Activated B cell treated with CpG ODN at 0.5 μM for 24 hours (primary cell): ENCODE measurements at regions not wholly inside any gene's neighbourhood (a gene's known extent, or its start where the extent isn't known, plus 50 kb on each side); places are given as distances from the start of the nearest gene placed in this dataset.

Experiments used
- ATAC-seq: fragments of 200-7000 bp; cut with Tn5 transposase; one replicate; pipeline ENCODE4 v1.10.0; 2021; ENCODE audit warnings: low read depth, mild to moderate bottlenecking, moderate library complexity
- CTCF ChIA-PET: fragments of 350-600 bp; sonication (Branson Sonifier 250); formaldehyde crosslinking; loops from one replicate; lab custom pipeline; 2021; ENCODE audit warnings: antibody characterized with exemption; lab: Charles Lee
- POLR2A ChIA-PET: fragments of 350-600 bp; sonication (Branson Sonifier 250); formaldehyde crosslinking; loops from one replicate; lab custom pipeline; 2021; ENCODE audit warnings: antibody characterized with exemption; lab: Charles Lee
- DNase-seq: peaks from one replicate; pipeline ENCODE4 v3.0.0; 2022
- H3K27ac Mint-ChIP-seq: one replicate; pipeline ENCODE4 v1.8.0; 2020; ENCODE audit warnings: mixed read lengths
- H3K27me3 Mint-ChIP-seq: one replicate; pipeline ENCODE4 v1.8.0; 2021; ENCODE audit warnings: mixed read lengths
- H3K36me3 Mint-ChIP-seq: one replicate; pipeline ENCODE4 v1.8.0; 2021; ENCODE audit warnings: low read depth, mixed read lengths
- H3K4me1 Mint-ChIP-seq: one replicate; pipeline ENCODE4 v1.8.0; 2021; ENCODE audit warnings: mixed read lengths
- H3K4me3 Mint-ChIP-seq: one replicate; pipeline ENCODE4 v1.8.0; 2020; ENCODE audit warnings: mild to moderate bottlenecking, mixed read lengths
- H3K9me3 Mint-ChIP-seq: one replicate; pipeline ENCODE4 v1.8.0; 2020; ENCODE audit warnings: mixed read lengths
- CTCF ChIP-seq: fragments of 200-600 bp; IDR thresholded peaks from one replicate; pipeline ENCODE4 v1.8.0; 2022; ENCODE audit warnings: antibody characterized with exemption, mild to moderate bottlenecking
- intact Hi-C: fragments of 100-400 bp; cut with micrococcal nuclease; formaldehyde crosslinking; loops from one replicate; pipeline ENCODE4 v1.15.1; 2024

GRCh38 chr22:47324435-47324990 lies 562.1 kb downstream of the TBC1D22A start:
- H3K27me3 Mint-ChIP-seq = no peaks in the 10 kb centered on the region
- H3K4me1 Mint-ChIP-seq = no peaks in the 10 kb centered on the region
- peaks cover 3% of the 10 kb centered on the region for H3K9me3 Mint-ChIP-seq
- no peak for DNase-seq
- TF ChIP-seq CTCF = no peak
- no peak overlapping the region for H3K4me3 Mint-ChIP-seq
- H3K27ac Mint-ChIP-seq = no peak overlapping the region
- no peaks in the 10 kb centered on the region for H3K36me3 Mint-ChIP-seq
- ATAC-seq = no peak
- intact Hi-C loops = no loop called here
- ChIA-PET CTCF (no interaction called here), POLR2A (no interaction called here)

DNA sequence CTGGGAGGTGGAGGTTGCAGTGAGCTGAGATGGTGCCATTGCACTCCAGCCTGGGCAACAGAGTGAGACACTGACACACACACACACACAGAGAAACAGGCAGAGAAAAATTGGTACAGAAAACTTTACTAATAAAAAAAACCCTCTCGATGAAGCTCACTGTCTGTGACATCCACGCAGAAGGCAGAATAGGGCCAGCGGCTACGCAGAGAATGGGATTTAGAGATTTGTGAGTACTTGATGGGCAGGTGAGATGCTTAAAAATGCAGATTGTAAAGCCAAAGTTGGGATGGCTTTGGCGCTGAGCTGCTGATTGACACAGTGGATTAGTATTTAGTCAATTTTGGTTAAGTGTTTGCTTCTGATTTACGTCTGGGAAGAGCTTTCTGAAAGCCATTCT lies 561.1 kb downstream of the TBC1D22A start:
- TF ChIP-seq CTCF = no peak
- intact Hi-C loops = no loop called here
- peaks cover 2% of the 10 kb centered on the region for H3K27me3 Mint-ChIP-seq
- POLR2A ChIA-PET = no interaction called here
- no peak overlapping the region for H3K4me3 Mint-ChIP-seq
- CTCF ChIA-PET = no interaction called here
- peaks cover 3% of the 10 kb centered on the region for H3K9me3 Mint-ChIP-seq
- H3K4me1 Mint-ChIP-seq = no peaks in the 10 kb centered on the region
- no peak overlapping the region for H3K27ac Mint-ChIP-seq
- ATAC-seq = no peak
- no peaks in the 10 kb centered on the region for H3K36me3 Mint-ChIP-seq
- DNase-seq = no peak

GRCh38 chr22:47322854-47323253 lies 560.4 kb downstream of the TBC1D22A start:
- Mint-ChIP-seq H3K9me3 (peaks cover 3% of the 10 kb centered on the region), H3K36me3 (no peaks in the 10 kb centered on the region), H3K27me3 (peaks cover 3% of the 10 kb centered on the region), H3K4me1 (no peaks in the 10 kb centered on the region), H3K4me3 (no peak overlapping the region), H3K27ac (no peak overlapping the region)
- intact Hi-C loops = no loop called here
- TF ChIP-seq CTCF = no peak
- ATAC-seq (no peak), DNase-seq (no peak)
- POLR2A ChIA-PET = no interaction called here
- CTCF ChIA-PET = no interaction called here

DNA sequence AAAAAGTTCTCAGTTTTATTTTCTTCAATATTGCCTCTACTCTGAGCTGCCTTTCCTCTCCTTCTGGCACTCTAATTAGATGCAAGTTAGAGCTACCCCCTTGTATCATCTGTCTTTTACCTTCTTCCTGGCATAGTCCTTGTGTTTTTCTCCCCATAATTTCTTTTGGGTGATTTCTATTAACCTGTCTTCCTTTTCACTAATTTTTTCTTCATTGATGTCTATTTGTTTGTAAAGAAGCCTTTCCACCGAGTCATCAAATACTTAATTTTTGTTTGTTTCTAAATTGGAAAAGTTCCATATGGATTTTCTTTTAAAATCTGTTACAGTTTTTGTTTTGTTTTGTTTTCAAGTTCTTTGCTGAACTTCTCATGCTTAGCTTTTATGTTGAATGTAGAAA lies 558.1 kb downstream of the TBC1D22A start:
- TF ChIP-seq CTCF = no peak
- H3K9me3 Mint-ChIP-seq = peaks cover 3% of the 10 kb centered on the region

GRCh38 chr22:47318041-47318737 lies 555.7 kb downstream of the TBC1D22A start:
- Mint-ChIP-seq H3K27me3 (peaks cover 6% of the 10 kb centered on the region), H3K27ac (no peak overlapping the region), H3K4me1 (no peaks in the 10 kb centered on the region), H3K9me3 (peaks cover 3% of the 10 kb centered on the region), H3K4me3 (no peak overlapping the region), H3K36me3 (no peaks in the 10 kb centered on the region)
- POLR2A ChIA-PET = no interaction called here
- no peak for TF ChIP-seq CTCF
- intact Hi-C loops = no loop called here
- CTCF ChIA-PET = no interaction called here
- ATAC-seq = no peak
- no peak for DNase-seq

More for the DNA sequence above, 558.1 kb downstream of the TBC1D22A start:
- no peak for DNase-seq
- ATAC-seq = no peak
- Mint-ChIP-seq H3K4me1 (no peaks in the 10 kb centered on the region), H3K27me3 (peaks cover 5% of the 10 kb centered on the region), H3K27ac (no peak overlapping the region), H3K36me3 (no peaks in the 10 kb centered on the region), H3K4me3 (no peak overlapping the region)
- CTCF ChIA-PET = no interaction called here
- intact Hi-C loops = no loop called here
- POLR2A ChIA-PET = no interaction called here
